MCF 10A (cell line): ENCODE measurements at regions not wholly inside any gene's neighbourhood (a gene's known extent, or its start where the extent isn't known, plus 50 kb on each side); places are given as distances from the start of the nearest gene placed in this dataset.
A peak's percentile ranks its signal among the peaks of the same experiment; 100 is the strongest.

ENCODE experiments used
- BruUV-seq: library from RNA; stranded (reverse); fragments of 400-500 nt; replicated peaks from 2 replicates; lab custom pipeline; 2021; lab: Mats Ljungman, UMichigan
- CTCF ChIA-PET: fragments of 300-600 bp; sonication (Branson Sonifier 250); formaldehyde crosslinking; extraction: SDS; loops from one replicate; lab custom pipeline; 2021; ENCODE audit warnings: antibody characterized with exemption, inconsistent platforms; lab: Yijun Ruan, JAX
- POLR2A ChIA-PET: fragments of 300-600, 350-650 bp; sonication (Branson Sonifier 250); formaldehyde crosslinking; extraction: SDS; loops from one replicate; lab custom pipeline; 2020; ENCODE audit warnings: antibody characterized with exemption, inconsistent platforms; lab: Yijun Ruan, JAX
- DNase-seq: peaks from one replicate; pipeline ENCODE4 v3.0.0-alpha.2; 2018; ENCODE audit not compliant: unreplicated experiment
- H3K27ac Mint-ChIP-seq: one replicate; pipeline ENCODE4 v1.8.0; 2022; ENCODE audit warnings: mild to moderate bottlenecking, low read depth, mixed read lengths; ENCODE audit not compliant: unreplicated experiment
- H3K27me3 Mint-ChIP-seq: one replicate; pipeline ENCODE4 v1.8.0; 2022; ENCODE audit warnings: mixed read lengths; ENCODE audit not compliant: insufficient read depth, unreplicated experiment
- H3K36me3 Mint-ChIP-seq: one replicate; pipeline ENCODE4 v1.8.0; 2022; ENCODE audit warnings: mild to moderate bottlenecking, moderate library complexity, mixed read lengths; ENCODE audit not compliant: insufficient read depth, unreplicated experiment
- H3K4me1 Mint-ChIP-seq: one replicate; pipeline ENCODE4 v1.8.0; 2022; ENCODE audit warnings: mixed read lengths; ENCODE audit not compliant: insufficient read depth, unreplicated experiment
- H3K4me3 Mint-ChIP-seq: one replicate; pipeline ENCODE4 v1.8.0; 2022; ENCODE audit warnings: mild to moderate bottlenecking, moderate library complexity, mixed read lengths; ENCODE audit not compliant: unreplicated experiment
- H3K9me3 Mint-ChIP-seq: one replicate; pipeline ENCODE4 v1.8.0; 2022; ENCODE audit warnings: mixed read lengths; ENCODE audit not compliant: unreplicated experiment
- CTCF ChIP-seq: fragments of 200-600 bp; IDR thresholded peaks from one replicate; pipeline ENCODE4 v1.8.0; 2022; ENCODE audit warnings: antibody characterized with exemption, mild to moderate bottlenecking; ENCODE audit not compliant: unreplicated experiment
- intact Hi-C: fragments of 100-400 bp; cut with micrococcal nuclease; formaldehyde crosslinking; loops from 2 replicates; pipeline ENCODE4 v1.14.1; 2022

GRCh38 chr4:52192721-52193135 lies 141.6 kb downstream of the SPATA18 start:
- intact Hi-C loops, result no loop called here
- H3K27ac Mint-ChIP-seq, result no peak overlapping the region
- ChIA-PET CTCF (no interaction called here), POLR2A (no interaction called here)
- H3K27me3 Mint-ChIP-seq, result peaks cover 14% of the 10 kb centered on the region
- no peak for TF ChIP-seq CTCF
- no peaks in the 10 kb centered on the region for H3K4me1 Mint-ChIP-seq
- H3K36me3 Mint-ChIP-seq, result no peaks in the 10 kb centered on the region
- BruUV-seq, result no TSS peak
- no peaks in the 10 kb centered on the region for H3K9me3 Mint-ChIP-seq
- H3K4me3 Mint-ChIP-seq, result no peak overlapping the region
- DNase-seq, result peak; percentile 18

- Mint-ChIP-seq H3K4me3 (no peak overlapping the region), H3K27me3 (no peaks in the 10 kb centered on the region), H3K27ac (no peak overlapping the region), H3K4me1 (no peaks in the 10 kb centered on the region), H3K9me3 (no peaks in the 10 kb centered on the region), H3K36me3 (no peaks in the 10 kb centered on the region)
- no peak for TF ChIP-seq CTCF
- POLR2A ChIA-PET, result no interaction called here
- CTCF ChIA-PET, result interaction anchor here (0.6 kb wide), 1 partner anchor 1377 kb away, joined by 3 read pairs; no protein-coding TSS in a partner anchor
- intact Hi-C loops, result no loop called here
- no peak for DNase-seq
- no TSS peak for BruUV-seq
These were observed 144.8 kb downstream of the SPATA18 start for GRCh38 chr4:52195869-52196268.

GRCh38 chr4:52196606-52197130 lies 145.6 kb downstream of the SPATA18 start:
- no peak for DNase-seq
- Mint-ChIP-seq H3K4me3 (no peak overlapping the region), H3K9me3 (no peaks in the 10 kb centered on the region), H3K27me3 (no peaks in the 10 kb centered on the region), H3K36me3 (no peaks in the 10 kb centered on the region), H3K4me1 (no peaks in the 10 kb centered on the region), H3K27ac (no peak overlapping the region)
- intact Hi-C loops, result no loop called here
- BruUV-seq, result no TSS peak
- ChIA-PET CTCF (interaction anchor here (0.6 kb wide), 1 partner anchor 1376 kb away, joined by 3 read pairs; no protein-coding TSS in a partner anchor), POLR2A (interaction anchor here (0.6 kb wide), 1 partner anchor 15 kb away, joined by 4 read pairs; no protein-coding TSS in a partner anchor)
- TF ChIP-seq CTCF, result no peak

- DNase-seq, result no peak
- intact Hi-C loops, result no loop called here
- POLR2A ChIA-PET, result interaction anchor here (1.1 kb wide), 1 partner anchor 13 kb away, joined by 3 read pairs; no protein-coding TSS in a partner anchor
- CTCF ChIA-PET, result no interaction called here
- TF ChIP-seq CTCF, result no peak
- H3K27ac Mint-ChIP-seq, result no peak overlapping the region
- no peaks in the 10 kb centered on the region for H3K4me1 Mint-ChIP-seq
- no peaks in the 10 kb centered on the region for H3K9me3 Mint-ChIP-seq
- no peaks in the 10 kb centered on the region for H3K27me3 Mint-ChIP-seq
- BruUV-seq, result no TSS peak
- H3K36me3 Mint-ChIP-seq, result no peaks in the 10 kb centered on the region
- no peak overlapping the region for H3K4me3 Mint-ChIP-seq
These were observed 146.2 kb downstream of the SPATA18 start for GRCh38 chr4:52197306-52197705.
